ENCODE measurements at regions not wholly inside any gene's neighbourhood (a gene's known extent, or its start where the extent isn't known, plus 50 kb on each side); places are given as distances from the start of the nearest gene placed in this dataset.

DNA sequence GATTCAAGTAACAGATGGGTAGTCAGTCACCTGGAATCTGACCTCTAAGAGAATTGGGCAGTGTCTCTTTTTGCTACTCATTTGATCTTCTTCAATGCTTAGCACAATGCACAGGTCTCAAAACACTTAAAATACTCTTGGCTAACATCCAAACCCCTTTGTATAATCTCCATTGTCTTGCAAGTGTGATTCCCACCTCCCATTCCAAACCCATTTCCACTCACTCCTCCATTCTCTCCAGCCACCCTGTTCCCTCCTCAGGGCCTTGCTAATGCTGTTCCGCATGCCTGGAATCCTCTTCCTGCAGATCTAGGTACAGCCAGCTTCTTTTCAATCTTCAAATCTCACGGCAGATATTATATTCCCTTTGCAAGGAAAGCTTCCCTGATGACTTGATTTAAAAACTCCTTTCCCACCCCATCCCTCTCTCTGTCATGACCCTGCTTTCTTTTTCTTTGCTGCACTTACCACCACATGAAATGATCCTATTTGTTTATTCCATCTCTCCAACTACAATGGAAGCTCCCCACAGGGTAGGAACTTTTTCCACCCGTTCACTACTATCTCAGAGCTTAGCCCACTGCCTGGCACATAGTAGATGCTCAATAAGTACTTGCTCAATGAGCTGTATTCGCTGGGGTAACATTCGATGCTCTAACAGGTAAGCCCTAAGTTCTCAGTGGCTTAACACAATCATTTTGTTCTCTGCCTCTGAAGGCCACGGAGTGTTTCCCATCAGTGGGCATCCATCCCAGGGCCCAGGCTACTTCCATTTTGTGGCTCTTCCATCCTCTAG, 121.7 kb downstream of the MN1 start:
- no peaks in the 10 kb centered on the region for H3K27me3 ChIP-seq (ENCODE audit: control insufficient read depth, insufficient read depth, low read length)
- no peak overlapping the region for H3K4me3 ChIP-seq (ENCODE audit: insufficient read depth, low read depth, low read length)
- DNase-seq = no peak
- peaks cover 9% of the 10 kb centered on the region for H3K36me3 ChIP-seq (replicated peaks; ENCODE audit: control insufficient read depth, insufficient read depth, low read length)

- Histone ChIP-seq H3K4me3 (ENCODE audit: insufficient read depth, low read depth, low read length) (no peak overlapping the region), H3K27me3 (ENCODE audit: control insufficient read depth, insufficient read depth, low read length) (no peaks in the 10 kb centered on the region), H3K36me3 (replicated peaks; ENCODE audit: control insufficient read depth, insufficient read depth, low read length) (peaks cover 6% of the 10 kb centered on the region)
- no peak for DNase-seq
These were observed 120.9 kb downstream of the MN1 start for GRCh38 chr22:27680636-27681035.

DNA sequence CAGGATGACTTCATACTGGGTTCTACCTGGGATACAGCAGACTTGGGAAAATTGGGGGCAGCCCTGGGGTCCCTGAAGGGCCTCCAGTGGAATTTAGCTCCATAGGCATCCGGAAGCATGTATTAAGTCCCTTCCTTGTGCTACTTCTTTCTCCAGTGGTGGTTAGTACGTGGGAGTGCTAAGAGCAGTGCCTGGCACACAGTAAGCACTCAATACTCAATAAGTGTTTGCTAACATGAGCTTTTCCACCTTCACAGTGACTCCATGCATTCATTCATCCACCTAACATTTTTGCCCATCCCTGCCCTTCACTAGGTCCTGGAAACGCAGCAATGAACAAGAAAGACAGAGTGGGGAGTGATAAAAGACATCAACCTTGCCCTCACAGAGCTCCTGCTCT, 120.5 kb downstream of the MN1 start:
- Histone ChIP-seq H3K4me3 (ENCODE audit: insufficient read depth, low read depth, low read length) (no peak overlapping the region), H3K27me3 (ENCODE audit: control insufficient read depth, insufficient read depth, low read length) (no peaks in the 10 kb centered on the region), H3K36me3 (replicated peaks; ENCODE audit: control insufficient read depth, insufficient read depth, low read length) (peaks cover 4% of the 10 kb centered on the region; the same call in 1 of the 2 replicates)
- DNase-seq = no peak

DNA sequence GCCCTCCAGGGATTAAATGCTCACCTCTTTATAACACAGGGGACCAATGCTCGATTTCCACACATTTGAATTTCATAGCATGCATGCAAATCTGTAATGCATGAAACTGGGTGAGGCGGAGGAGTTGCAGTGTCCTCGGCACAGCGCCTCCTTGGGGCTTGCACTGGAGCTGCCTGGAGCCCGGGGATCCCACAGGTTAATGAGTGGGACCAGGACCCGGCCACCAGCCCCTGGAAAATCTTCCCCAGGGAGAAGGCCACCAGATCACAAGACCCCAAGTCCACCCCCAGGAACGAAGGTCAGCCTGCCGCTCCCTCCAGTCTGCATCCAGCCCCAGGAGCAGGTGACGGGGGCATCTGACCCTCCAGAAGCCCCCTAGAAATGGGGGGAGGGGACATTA, 119.1 kb downstream of the MN1 start:
- H3K36me3 ChIP-seq (replicated peaks; ENCODE audit: control insufficient read depth, insufficient read depth, low read length) = peaks cover 5% of the 10 kb centered on the region
- no peaks in the 10 kb centered on the region for H3K27me3 ChIP-seq (ENCODE audit: control insufficient read depth, insufficient read depth, low read length)
- no peak overlapping the region for H3K4me3 ChIP-seq (ENCODE audit: insufficient read depth, low read depth, low read length)
- peak; percentile 83 for DNase-seq

DNA sequence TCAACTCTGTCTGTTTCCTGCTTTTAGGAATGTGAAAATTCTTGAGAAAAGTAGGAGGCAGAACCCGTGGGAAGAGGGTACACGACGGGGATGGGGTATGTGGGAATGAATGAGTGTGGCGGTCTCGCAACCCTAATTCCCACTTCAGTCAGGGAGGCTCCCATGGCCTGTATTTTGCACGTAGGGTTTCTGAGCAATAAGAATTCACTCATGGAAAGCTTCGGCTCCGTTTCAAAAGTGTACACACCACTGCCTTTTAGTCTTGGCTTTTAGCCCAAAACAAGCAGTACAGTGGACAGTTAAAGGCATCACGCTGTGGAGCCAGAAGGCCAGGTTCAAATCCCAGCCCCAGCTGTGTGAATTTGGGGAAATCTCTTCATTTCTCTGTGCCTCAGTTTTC, 116.7 kb downstream of the MN1 start:
- no peak for DNase-seq
- no peaks in the 10 kb centered on the region for H3K27me3 ChIP-seq (ENCODE audit: control insufficient read depth, insufficient read depth, low read length)
- no peak overlapping the region for H3K4me3 ChIP-seq (ENCODE audit: insufficient read depth, low read depth, low read length)
- H3K36me3 ChIP-seq (replicated peaks; ENCODE audit: control insufficient read depth, insufficient read depth, low read length) = peaks cover 8% of the 10 kb centered on the region

DNA sequence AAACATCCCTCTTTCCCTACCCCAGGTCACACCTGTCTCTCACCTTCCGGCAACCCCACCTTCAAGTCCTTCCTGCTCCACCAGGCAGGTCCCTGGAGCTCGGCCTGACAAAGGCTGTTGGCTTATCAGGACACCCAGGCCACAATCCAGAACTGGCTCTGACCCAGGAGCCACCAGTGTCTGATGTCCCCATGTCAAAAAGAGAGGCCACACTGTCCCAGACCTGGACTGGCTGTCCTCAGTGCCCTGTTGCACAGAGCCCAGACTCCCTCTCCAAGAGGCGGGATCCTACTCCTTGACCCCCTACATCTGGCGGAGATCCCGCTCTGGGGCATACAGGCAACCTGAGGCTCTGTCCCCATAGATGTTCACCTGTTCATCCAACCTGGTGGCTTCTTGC, 116.0 kb downstream of the MN1 start:
- peaks cover 8% of the 10 kb centered on the region for H3K36me3 ChIP-seq (replicated peaks; ENCODE audit: control insufficient read depth, insufficient read depth, low read length)
- no peak overlapping the region for H3K4me3 ChIP-seq (ENCODE audit: insufficient read depth, low read depth, low read length)
- no peak for DNase-seq
- no peaks in the 10 kb centered on the region for H3K27me3 ChIP-seq (ENCODE audit: control insufficient read depth, insufficient read depth, low read length)

DNA sequence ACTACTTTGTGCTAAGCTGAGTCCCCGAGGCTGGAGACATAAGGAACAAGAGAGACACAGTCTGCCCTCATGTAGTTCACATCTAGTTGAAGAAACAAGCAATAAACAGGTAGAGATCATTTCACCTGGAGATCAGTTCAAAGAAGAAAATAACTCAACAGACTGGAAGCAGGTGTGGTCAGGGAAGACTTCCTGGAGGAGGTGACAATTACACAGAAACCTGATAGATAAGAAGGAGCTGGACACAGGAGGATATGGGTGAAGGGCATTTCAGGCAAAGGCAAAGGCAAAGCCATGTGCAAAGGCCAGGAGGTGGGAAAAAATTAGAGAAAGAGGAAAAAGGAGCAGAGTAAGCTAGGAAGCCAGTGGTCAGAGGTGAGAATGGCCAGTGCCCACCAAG, 115.6 kb downstream of the MN1 start:
- no peaks in the 10 kb centered on the region for H3K27me3 ChIP-seq (ENCODE audit: control insufficient read depth, insufficient read depth, low read length)
- no peak overlapping the region for H3K4me3 ChIP-seq (ENCODE audit: insufficient read depth, low read depth, low read length)

DNA sequence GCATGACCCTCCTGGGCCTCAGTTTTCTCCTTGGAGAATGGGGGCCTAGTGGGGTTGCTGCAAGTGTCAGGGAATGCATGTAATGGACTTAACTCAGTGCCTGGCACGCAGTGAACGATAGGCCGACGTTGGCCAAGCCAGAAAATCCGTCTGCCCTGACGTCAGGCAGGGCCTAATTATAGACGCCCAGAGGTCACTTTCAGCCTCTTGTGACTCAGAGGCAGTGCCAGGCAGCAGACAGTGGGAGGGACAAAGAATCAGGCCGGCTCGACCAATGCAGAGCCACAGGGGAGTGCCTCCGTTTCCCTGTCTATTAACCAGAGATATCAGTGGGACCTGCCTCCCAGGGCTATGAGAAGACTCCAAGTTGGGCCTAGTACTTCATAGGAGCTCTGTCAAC, 115.0 kb downstream of the MN1 start:
- Histone ChIP-seq H3K4me3 (ENCODE audit: insufficient read depth, low read depth, low read length) (no peak overlapping the region), H3K36me3 (replicated peaks; ENCODE audit: control insufficient read depth, insufficient read depth, low read length) (peaks cover 8% of the 10 kb centered on the region), H3K27me3 (ENCODE audit: control insufficient read depth, insufficient read depth, low read length) (no peaks in the 10 kb centered on the region)
- DNase-seq = no peak

More for the DNA sequence above, 115.6 kb downstream of the MN1 start:
- peaks cover 8% of the 10 kb centered on the region for H3K36me3 ChIP-seq (replicated peaks; ENCODE audit: control insufficient read depth, insufficient read depth, low read length)
- DNase-seq = no peak

DNA sequence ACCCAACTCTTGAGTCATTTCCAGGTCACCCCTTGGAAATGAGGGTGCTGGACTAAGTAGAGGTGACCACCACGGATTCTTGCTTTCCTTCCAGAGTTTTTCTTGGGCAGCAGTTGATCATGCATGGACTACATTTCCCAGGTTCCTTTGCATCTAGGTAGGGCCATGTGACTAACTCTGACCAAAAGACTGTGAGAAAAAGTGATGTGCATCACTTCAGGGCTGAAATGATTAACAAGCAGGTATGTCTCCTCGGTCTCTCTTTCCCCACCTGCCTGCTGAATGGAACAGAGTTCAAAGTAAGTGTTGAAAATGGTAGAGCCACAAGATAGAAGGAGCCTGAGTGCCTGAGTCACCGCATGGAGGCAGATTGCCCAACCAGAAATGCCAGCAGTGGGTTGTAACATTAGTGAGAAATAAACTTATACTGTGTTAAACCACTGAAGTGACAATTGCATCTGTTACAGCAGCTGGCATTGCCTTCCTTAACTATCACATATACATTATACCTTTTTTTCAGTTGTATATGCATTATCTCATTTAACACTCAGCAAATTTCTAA, 113.5 kb downstream of the MN1 start:
- no peak for DNase-seq
- Histone ChIP-seq H3K4me3 (ENCODE audit: insufficient read depth, low read depth, low read length) (no peak overlapping the region), H3K36me3 (replicated peaks; ENCODE audit: control insufficient read depth, insufficient read depth, low read length) (peaks cover 8% of the 10 kb centered on the region), H3K27me3 (ENCODE audit: control insufficient read depth, insufficient read depth, low read length) (no peaks in the 10 kb centered on the region)

DNA sequence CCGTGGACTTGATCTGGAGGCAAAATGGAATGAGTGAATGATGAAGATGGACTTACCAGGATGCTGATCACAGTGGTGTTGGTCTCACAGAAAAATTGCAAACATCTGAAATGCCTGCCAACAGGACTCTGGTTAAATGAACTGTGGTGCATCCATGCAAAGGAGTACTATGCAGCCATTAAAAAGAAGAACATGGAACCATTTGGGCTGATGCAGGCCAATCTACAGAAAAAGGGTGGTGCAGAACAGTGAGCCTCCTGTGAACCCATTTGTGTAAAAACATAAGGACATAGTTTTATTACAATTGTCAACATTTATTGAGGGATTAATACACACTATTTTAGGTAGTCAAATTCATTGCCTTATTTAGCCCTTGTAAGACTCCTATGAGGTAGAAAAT, 111.9 kb downstream of the MN1 start:
- no peak for DNase-seq
- Histone ChIP-seq H3K36me3 (replicated peaks; ENCODE audit: control insufficient read depth, insufficient read depth, low read length) (peaks cover 13% of the 10 kb centered on the region), H3K27me3 (ENCODE audit: control insufficient read depth, insufficient read depth, low read length) (no peaks in the 10 kb centered on the region), H3K4me3 (ENCODE audit: insufficient read depth, low read depth, low read length) (no peak overlapping the region)

GRCh38 chr22:27690599-27690998, 111.0 kb downstream of the MN1 start:
- Histone ChIP-seq H3K4me3 (ENCODE audit: insufficient read depth, low read depth, low read length) (no peak overlapping the region), H3K27me3 (ENCODE audit: control insufficient read depth, insufficient read depth, low read length) (no peaks in the 10 kb centered on the region), H3K36me3 (replicated peaks; ENCODE audit: control insufficient read depth, insufficient read depth, low read length) (peaks cover 11% of the 10 kb centered on the region)
- DNase-seq = no peak

GRCh38 chr22:27692243-27692642, 109.3 kb downstream of the MN1 start:
- Histone ChIP-seq H3K27me3 (ENCODE audit: control insufficient read depth, insufficient read depth, low read length) (no peaks in the 10 kb centered on the region), H3K36me3 (replicated peaks; ENCODE audit: control insufficient read depth, insufficient read depth, low read length) (peaks cover 10% of the 10 kb centered on the region), H3K4me3 (ENCODE audit: insufficient read depth, low read depth, low read length) (no peak overlapping the region)
- no peak for DNase-seq

DNA sequence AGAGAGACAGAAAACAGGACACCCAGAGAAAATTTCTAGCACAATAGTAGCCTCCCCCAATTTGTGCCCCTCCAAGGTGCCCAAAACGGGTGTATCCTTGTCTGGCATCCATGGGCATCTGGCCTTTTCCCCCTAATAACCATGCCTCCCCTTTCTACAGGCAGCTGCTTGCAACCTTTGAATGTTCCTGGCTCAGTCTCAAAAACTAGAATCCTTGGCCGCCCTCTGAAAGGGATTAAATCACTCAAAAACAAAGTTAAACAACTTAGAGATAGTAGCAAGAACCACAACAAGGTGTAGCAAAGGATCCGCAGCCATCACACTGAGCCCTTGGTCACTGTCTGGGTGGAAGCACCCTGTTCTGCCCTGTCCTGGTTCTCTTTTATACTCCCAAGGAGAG, 105.6 kb downstream of the MN1 start:
- Histone ChIP-seq H3K27me3 (ENCODE audit: control insufficient read depth, insufficient read depth, low read length) (no peaks in the 10 kb centered on the region), H3K36me3 (replicated peaks; ENCODE audit: control insufficient read depth, insufficient read depth, low read length) (peaks cover 8% of the 10 kb centered on the region), H3K4me3 (ENCODE audit: insufficient read depth, low read depth, low read length) (no peak overlapping the region)
- no peak for DNase-seq

- no peaks in the 10 kb centered on the region for H3K27me3 ChIP-seq (ENCODE audit: control insufficient read depth, insufficient read depth, low read length)
- DNase-seq = no peak
- H3K36me3 ChIP-seq (replicated peaks; ENCODE audit: control insufficient read depth, insufficient read depth, low read length) = peaks cover 8% of the 10 kb centered on the region
These were observed 103.7 kb downstream of the MN1 start for GRCh38 chr22:27697888-27698287.

More at GRCh38 chr22:27697888-27698287, 103.7 kb downstream of the MN1 start:
- no peak overlapping the region for H3K4me3 ChIP-seq (ENCODE audit: insufficient read depth, low read depth, low read length)

All from H7 (cell line).